HepG2 (cell line): ENCODE measurements at regions not wholly inside any gene's neighbourhood (a gene's known extent, or its start where the extent isn't known, plus 50 kb on each side); places are given as distances from the start of the nearest gene placed in this dataset.

Experiments used
- ATAC-seq: fragments of 200-7000 bp; cut with Tn5 transposase; 3 replicates; pipeline ENCODE4 v1.9.1; 2020; ENCODE audit warnings: mild to moderate bottlenecking, moderate library complexity
- BruUV-seq: library from RNA; stranded (reverse); fragments of 400-500 nt; replicated peaks from 2 replicates; lab custom pipeline; 2021; lab: Mats Ljungman, UMichigan
- CTCF ChIA-PET: fragments of 300-600 bp; formaldehyde crosslinking; extraction: SDS; loops from one replicate; lab custom pipeline; 2021; ENCODE audit warnings: low total read pairs, inconsistent platforms, low intra/inter-chr PET ratio; lab: Yijun Ruan, JAX
- POLR2A ChIA-PET: fragments of 350-600 bp; sonication (Branson Sonifier 250); formaldehyde crosslinking; loops from one replicate; lab custom pipeline; 2020; ENCODE audit warnings: antibody characterized with exemption, inconsistent platforms; lab: Yijun Ruan, JAX
- DNase-seq: peaks from one replicate; pipeline ENCODE4 v3.0.0-alpha.2; 2015; ENCODE audit warnings: low spot score
- FAIRE-seq: peaks from 3 replicates; lab custom pipeline; 2011; peaks lifted over from hg19 to GRCh38; lab: Jason Lieb, UNC
- H2AFZ ChIP-seq: one replicate; pipeline ENCODE4 v1.6.1; 2011; ENCODE audit warnings: low read length, inconsistent platforms
- H3K27ac ChIP-seq: fragments of 300-600 bp; 3 replicates; pipeline ENCODE4 v1.8.0; 2011; ENCODE audit warnings: mixed run types, mild to moderate bottlenecking, mixed read lengths, low read length, inconsistent platforms; ENCODE audit not compliant: insufficient read depth; ENCODE audit errors: extremely low read length
- H3K27me3 ChIP-seq, 2 experiments: fragments of 200-600 bp in 1 of 2; 2 replicates in 1 of 2; 3 replicates in 1 of 2; pipeline versions ENCODE4 v1.6.0 to v1.8.0; 2011; ENCODE audit warnings: low read length in 2 of 2, mild to moderate bottlenecking in 2 of 2, moderate library complexity in 2 of 2, inconsistent platforms in 1 of 2; ENCODE audit not compliant: insufficient read depth in 2 of 2, control insufficient read depth in 1 of 2
- H3K36me3 ChIP-seq, 2 experiments: fragments of 200-600 bp in 1 of 2; replicated peaks in 1 of 2; 2 replicates in 1 of 2; 3 replicates in 1 of 2; pipeline versions ENCODE4 v1.5.1 to v1.8.0; 2011; ENCODE audit warnings: low read length in 2 of 2, inconsistent platforms in 1 of 2; ENCODE audit not compliant: insufficient read depth in 2 of 2, control insufficient read depth in 1 of 2
- H3K4me1 ChIP-seq: 2 replicates; pipeline ENCODE4 v1.5.1; 2012; ENCODE audit warnings: low read length, inconsistent platforms; ENCODE audit not compliant: insufficient read depth
- H3K4me2 ChIP-seq: 2 replicates; pipeline ENCODE4 v1.6.0; 2011; ENCODE audit warnings: low read depth, low read length, inconsistent platforms
- H3K4me3 ChIP-seq, 3 experiments: fragments of 200-600 bp in 1 of 3; sonication (generic), shearing (Covaris generic) in 1 of 3; replicated peaks in 1 of 3; 2 replicates each; pipeline ENCODE4 v1.5.1; 2011 to 2016; ENCODE audit warnings: low read length in 3 of 3, inconsistent platforms in 2 of 3, low read depth in 2 of 3, mild to moderate bottlenecking in 2 of 3, control low read depth in 1 of 3, mixed read lengths in 1 of 3; ENCODE audit not compliant: insufficient read depth in 1 of 3
- H3K79me2 ChIP-seq: one replicate; pipeline ENCODE4 v1.6.1; 2011; ENCODE audit warnings: low read length, inconsistent platforms; ENCODE audit not compliant: insufficient read depth
- H3K9ac ChIP-seq: 2 replicates; pipeline ENCODE4 v1.6.0; 2011; ENCODE audit warnings: mild to moderate bottlenecking, low read depth, low read length, inconsistent platforms; ENCODE audit not compliant: insufficient read depth
- H3K9me3 ChIP-seq: 2 replicates; pipeline ENCODE4 v1.5.1; 2012; ENCODE audit warnings: mild to moderate bottlenecking, low read length
- H4K20me1 ChIP-seq: 2 replicates; pipeline ENCODE4 v1.6.0; 2011; ENCODE audit warnings: inconsistent platforms, mild to moderate bottlenecking, low read length, moderate library complexity; ENCODE audit not compliant: insufficient read depth
- CREM ChIP-seq, 2 experiments: sonication (generic) in 1 of 2; formaldehyde crosslinking in 1 of 2; IDR thresholded peaks; 2 replicates each; pipeline versions ENCODE4 v1.4.0 to v1.6.1; 2016 to 2020; ENCODE audit warnings: antibody characterized with exemption in 1 of 2, mild to moderate bottlenecking in 1 of 2, missing genetic modification reagents in 1 of 2
- HNRNPUL1 ChIP-seq: fragments of 200-400 bp; formaldehyde crosslinking; IDR thresholded peaks from 2 replicates; pipeline ENCODE4 v1.6.1; 2017; ENCODE audit warnings: low read depth, mild to moderate bottlenecking, low read length, moderate library complexity
- KDM2A ChIP-seq: sonication (generic); formaldehyde crosslinking; IDR thresholded peaks from 2 replicates; pipeline ENCODE4 v1.4.0; 2020; ENCODE audit warnings: low read depth, missing genetic modification reagents, borderline replicate concordance
- KLF16 ChIP-seq, 2 experiments: sonication (generic) in 1 of 2; formaldehyde crosslinking in 1 of 2; IDR thresholded peaks; 2 replicates each; pipeline versions ENCODE4 v1.6.1 to v1.8.0; 2016 to 2023; ENCODE audit warnings: missing genetic modification reagents in 2 of 2, missing compliant biosample characterization in 1 of 2
- MXD1 ChIP-seq: sonication (generic); formaldehyde crosslinking; IDR thresholded peaks from 2 replicates; pipeline ENCODE4 v1.4.0; 2020; ENCODE audit warnings: mild to moderate bottlenecking, missing genetic modification reagents
- RFX3 ChIP-seq: IDR thresholded peaks from 2 replicates; pipeline ENCODE4 v1.6.1; 2016; ENCODE audit warnings: missing biosample characterization, missing genetic modification reagents
- WIZ ChIP-seq: sonication (generic); formaldehyde crosslinking; IDR thresholded peaks from 2 replicates; pipeline ENCODE4 v1.5.1; 2020; ENCODE audit warnings: mild to moderate bottlenecking, missing genetic modification reagents
- ZFP37 ChIP-seq: sonication (generic); formaldehyde crosslinking; IDR thresholded peaks from 2 replicates; pipeline ENCODE4 v1.4.0; 2020; ENCODE audit warnings: missing genetic modification reagents, borderline replicate concordance
- ZNF17 ChIP-seq: sonication (generic); formaldehyde crosslinking; IDR thresholded peaks from 2 replicates; pipeline ENCODE4 v1.5.0; 2020; ENCODE audit warnings: mild to moderate bottlenecking, missing genetic modification reagents
- ZNF276 ChIP-seq: sonication (generic); formaldehyde crosslinking; IDR thresholded peaks from 2 replicates; pipeline ENCODE4 v1.4.0; 2020; ENCODE audit warnings: mild to moderate bottlenecking, low read depth, missing genetic modification reagents
- WGBS: methylation state at CpG from one replicate; pipeline ENCODE4 v1.1.6; 2017; ENCODE audit warnings: low lambda C conversion rate; 5-methylcytosine and 5-hydroxymethylcytosine counted together
- in situ Hi-C: cut with HindIII; loops from 2 replicates; pipeline ENCODE4 v1.10.0; 2017; ENCODE audit warnings: low pct_unique_long_range_greater_than_20kb; ENCODE audit not compliant: extremely low pct_ligation_motif_present
- intact Hi-C: fragments of 100-400 bp; cut with micrococcal nuclease; formaldehyde crosslinking; loops from one replicate; pipeline ENCODE4 v1.10.0; 2022; ENCODE audit not compliant: unreplicated experiment

- TF ChIP-seq RFX3 (CRISPR knock-in tag) (no peak), KDM2A (CRISPR knock-in tag) (no peak), ZNF17 (no peak), KLF16 (CRISPR knock-in tag; IDR thresholded peaks at IDR 0.05) (no peak), ZFP37 (no peak), MXD1 (no peak), CREM (IDR thresholded peaks at IDR 0.05) (no peak), CREM (CRISPR knock-in tag; IDR thresholded peaks at IDR 0.05) (no peak), ZNF276 (CRISPR knock-in tag) (no peak), HNRNPUL1 (no peak), WIZ (CRISPR knock-in tag) (no peak)
- WGBS: 3% methylated on average over 7 of the region's 7 CpGs
- in situ Hi-C loops (no loop called here), intact Hi-C loops (no loop called here)
- no peak overlapping the region for H3K4me3 ChIP-seq
- H3K27me3 ChIP-seq: peaks cover 0 to 6% of the 10 kb centered on the region in 2 experiments; a peak in 2 of 5 replicates
- FAIRE-seq (no peak), DNase-seq (no peak), ATAC-seq (no peak)
- no peak overlapping the region for H3K4me2 ChIP-seq
- no peak overlapping the region for H3K27ac ChIP-seq
- no peaks in the 10 kb centered on the region for H3K9me3 ChIP-seq
- no TSS peak for BruUV-seq
- no peaks in the 10 kb centered on the region for H3K4me1 ChIP-seq
- no peak overlapping the region for H2AFZ ChIP-seq
- H4K20me1 ChIP-seq: no peaks in the 10 kb centered on the region
- no peak overlapping the region for H3K9ac ChIP-seq
- H3K36me3 ChIP-seq: no peaks in the 10 kb centered on the region
- ChIA-PET CTCF (no interaction called here), POLR2A (no interaction called here)
- no peaks in the 10 kb centered on the region for H3K79me2 ChIP-seq
Measured at GRCh38 chr10:31611161-31611560, 292.1 kb downstream of the ZEB1 start.
